GM19463 (cell line): ENCODE measurements at regions not wholly inside any gene's neighbourhood (a gene's known extent, or its start where the extent isn't known, plus 50 kb on each side); places are given as distances from the start of the nearest gene placed in this dataset.

Source experiments
- ATAC-seq: cut with Tn5 transposase; IDR thresholded peaks from one replicate; pipeline ENCODE4 v1.9.1; 2021; ENCODE audit warnings: mild to moderate bottlenecking, moderate library complexity; ENCODE audit not compliant: unreplicated experiment

DNA sequence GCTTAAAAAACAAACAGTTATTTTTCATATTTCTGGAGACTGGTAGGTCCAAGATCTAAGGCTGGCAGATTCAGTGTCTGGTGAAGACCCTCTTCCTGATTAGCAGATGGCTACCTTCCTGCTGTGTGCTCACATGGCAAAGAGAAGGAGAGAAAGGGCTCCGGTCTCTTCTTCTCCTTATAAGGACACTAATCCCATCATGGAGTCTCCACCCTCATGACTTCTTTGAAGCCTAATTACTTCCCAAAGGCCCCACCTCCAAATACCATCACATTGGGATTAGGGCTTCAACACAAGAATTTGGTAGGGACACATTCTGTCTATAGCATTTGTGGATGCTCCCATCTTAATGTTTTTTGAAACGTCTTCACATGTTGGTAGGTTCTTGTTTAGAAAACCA, 391.1 kb downstream of the TMEM161B start:
- ATAC-seq, result no peak

DNA sequence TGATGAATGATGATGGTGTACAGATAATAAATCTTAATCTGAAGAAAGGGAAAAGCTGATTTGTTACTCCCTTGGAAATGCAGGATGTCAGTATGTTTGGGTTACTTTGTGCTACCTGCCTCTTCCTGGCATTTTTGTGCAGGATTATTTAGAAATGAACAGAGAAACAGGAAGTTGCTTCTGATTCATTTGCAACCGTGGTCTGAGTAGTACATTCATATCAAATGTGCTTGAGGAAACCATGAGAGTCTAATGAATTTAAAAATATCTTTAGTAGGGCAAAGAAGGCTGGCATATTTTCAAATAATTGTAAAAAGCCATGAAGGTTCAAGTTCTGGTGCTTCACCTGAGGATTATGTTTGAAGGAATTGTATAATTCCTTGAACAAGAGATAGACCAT, 391.6 kb downstream of the TMEM161B start:
- no peak for ATAC-seq

DNA sequence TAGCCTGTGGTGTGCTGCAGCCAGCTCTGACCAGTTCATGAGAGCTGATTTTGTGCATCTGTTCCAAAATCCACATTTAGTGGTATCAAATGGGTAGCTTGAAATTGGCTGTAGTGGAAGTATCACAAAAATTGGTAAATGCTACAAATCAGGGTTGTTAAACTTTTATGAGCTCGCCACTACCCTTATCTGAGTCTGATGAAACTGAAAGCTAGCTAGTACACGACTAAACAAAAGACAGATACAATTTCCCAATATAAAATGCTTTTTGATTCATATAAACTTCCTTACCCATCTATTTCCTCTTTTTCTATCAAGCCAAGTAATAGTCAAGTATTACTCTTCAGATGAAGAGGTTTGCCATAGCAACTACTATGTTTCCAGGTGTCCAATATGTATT, 392.0 kb downstream of the TMEM161B start:
- ATAC-seq, result no peak

DNA sequence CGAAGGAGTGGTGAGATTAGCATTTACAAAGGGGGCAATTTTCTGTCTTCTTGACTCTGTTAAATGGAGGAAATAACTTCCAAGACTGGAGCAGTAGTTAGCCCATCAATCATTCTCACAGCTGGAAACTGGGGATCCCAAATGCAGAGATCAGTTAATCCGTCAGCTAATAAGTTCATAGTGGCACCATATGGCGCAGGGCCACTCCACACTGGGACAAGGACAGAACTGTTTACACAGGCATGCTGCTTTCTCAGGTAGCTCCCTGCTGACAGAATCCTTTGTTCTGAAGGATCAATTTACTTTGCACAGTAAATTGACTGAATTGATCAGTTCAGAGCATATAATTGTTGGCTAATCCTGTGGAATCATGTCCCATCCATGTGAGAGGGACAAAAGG, 395.7 kb downstream of the TMEM161B start:
- no peak for ATAC-seq

DNA sequence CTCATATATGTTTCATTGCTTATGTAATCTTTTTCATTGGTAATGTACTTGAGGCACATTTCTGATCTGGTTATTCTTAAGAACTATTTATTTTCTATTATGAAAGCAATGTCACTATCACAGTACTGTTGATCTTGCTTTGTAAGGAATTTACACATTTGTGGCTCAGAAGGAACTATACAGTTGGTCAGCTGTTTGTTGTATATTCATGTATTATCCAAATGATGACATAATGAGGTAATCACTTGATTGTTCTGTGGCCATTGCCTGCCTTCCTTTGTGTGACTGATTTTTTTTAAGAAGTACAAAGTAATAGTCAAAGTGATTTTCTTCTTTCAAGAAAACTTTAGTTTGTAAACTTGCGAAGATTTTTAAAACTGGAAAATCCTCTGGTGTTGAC, 399.9 kb downstream of the TMEM161B start:
- ATAC-seq, result no peak

DNA sequence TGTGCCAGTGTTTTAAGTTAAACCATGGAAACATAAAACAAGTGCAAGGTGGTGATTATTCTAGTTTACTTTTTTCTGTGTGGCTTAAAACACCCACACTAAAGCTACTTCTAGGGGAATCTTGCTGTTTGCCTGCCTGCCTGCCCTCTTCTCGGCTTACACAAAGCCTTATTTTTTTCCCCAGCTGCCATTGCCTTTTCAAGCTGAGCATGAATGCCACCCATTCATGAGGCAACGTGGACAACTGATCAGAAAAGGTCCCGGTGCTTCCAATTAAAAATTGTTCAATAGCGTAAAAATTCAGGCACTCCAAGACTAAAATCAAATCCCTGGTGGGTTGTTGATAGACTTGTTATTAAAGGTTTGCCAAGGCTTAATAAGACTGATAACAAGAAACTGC, 401.4 kb downstream of the TMEM161B start:
- ATAC-seq, result no peak

DNA sequence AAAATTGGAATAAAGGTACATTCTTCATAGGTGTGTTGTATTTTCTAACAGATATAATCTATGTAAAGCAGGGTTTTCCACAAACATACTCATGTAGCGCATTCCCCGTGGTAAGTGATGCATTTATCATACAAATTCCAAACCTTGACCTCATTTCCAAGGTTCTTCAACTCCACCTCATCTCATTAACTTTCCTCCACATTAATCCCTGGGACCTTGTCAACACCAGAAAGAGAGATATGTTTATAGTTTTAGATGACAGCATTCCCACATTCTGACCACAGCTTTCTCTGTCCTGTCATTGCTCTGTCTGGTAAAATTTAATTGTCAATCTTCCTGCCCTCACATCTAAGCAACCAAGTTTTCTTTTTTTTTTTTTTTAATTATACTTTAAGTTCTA, 415.1 kb downstream of the TMEM161B start:
- no peak for ATAC-seq

DNA sequence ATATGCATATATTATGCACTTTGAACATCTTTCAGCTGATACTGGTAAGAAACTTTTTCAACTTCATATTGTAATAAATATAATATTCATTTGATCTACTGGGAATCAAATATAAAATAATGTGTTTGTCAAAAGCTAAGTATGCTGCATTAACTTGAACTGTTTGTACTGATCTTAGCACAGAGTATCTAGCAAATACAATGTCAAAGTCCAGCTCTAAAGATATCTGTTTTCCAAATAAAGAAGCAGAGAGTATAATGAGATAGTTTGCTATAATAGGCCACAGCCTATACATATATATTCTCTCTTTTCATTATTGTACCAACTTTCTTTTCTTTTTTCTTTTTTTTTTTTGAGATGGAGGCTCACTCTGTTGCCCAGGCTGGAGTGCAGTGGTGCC, 417.0 kb downstream of the TMEM161B start:
- ATAC-seq, result no peak

DNA sequence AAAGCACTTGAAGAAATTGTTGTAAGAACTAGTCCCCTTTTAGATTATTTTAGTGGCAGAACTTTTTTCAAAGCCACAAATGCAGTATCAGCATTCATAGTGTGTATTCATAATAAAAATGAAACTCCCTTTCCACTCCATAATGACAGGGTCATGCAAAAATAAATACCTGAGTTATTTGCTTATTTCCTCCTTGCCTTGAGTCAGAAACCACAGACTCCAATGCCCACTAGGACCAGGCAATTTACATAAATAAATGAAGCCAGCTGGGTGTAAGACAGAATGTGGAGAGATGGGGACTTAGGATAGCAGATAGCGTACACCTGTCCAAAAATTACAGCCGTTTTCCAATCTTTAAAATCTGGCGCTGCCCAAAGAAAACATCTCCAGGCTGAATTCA, 417.8 kb downstream of the TMEM161B start:
- no peak for ATAC-seq

DNA sequence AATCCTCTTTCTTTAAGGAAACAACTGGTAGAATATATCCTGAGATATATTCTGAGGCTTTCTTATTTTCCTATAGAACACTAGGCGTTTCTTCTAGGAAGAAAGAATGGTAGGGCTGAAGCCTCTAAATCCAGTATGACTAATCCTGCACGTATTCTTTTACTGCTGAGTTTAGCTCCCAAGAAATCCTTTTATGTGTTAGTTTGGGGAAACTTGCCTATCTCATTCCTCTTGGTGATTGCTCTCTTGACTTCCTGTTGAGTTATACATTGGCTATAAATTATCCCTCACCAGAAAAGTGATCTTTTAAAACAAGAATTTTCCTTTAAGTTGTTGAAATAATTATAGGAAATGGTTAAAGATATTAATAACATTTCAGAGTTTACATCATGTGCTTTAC, 422.9 kb downstream of the TMEM161B start:
- no peak for ATAC-seq

DNA sequence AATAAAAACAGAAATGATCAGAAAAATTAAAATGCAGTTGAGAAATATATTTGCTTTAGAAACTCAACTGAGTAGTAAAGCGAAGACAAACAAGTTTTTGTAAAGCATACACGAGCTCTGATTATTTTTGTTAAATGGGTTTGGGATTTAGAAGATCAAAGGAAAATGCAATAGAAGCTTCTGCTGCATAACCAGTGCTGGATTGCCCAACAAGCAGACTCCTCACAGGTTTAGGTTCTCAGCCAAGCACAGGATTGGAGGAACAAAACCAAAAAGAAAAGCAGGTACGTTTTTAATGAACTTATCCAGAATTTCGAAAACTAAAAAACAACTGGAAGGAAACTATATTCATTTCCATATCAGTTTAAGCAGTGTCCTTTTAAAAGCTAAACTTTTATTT, 423.8 kb downstream of the TMEM161B start:
- no peak for ATAC-seq

DNA sequence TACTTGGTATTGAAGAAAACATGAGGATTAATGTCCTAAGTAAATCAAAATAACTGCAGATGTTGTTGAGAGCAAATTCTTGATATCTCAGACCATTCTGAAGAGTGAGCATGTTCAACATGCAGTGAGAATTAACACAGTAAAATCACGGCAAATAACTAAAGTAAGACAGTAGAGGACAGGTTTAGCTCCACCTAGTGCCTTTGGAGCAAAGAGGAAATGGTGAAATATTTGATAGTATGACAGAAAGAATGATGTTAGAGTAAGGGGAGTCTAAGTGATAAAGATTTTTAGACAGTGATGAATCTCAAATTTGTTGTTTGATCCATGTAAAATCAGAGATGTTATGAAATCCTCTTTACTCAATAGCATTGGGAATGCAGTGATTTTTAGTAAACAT, 424.2 kb downstream of the TMEM161B start:
- no peak for ATAC-seq

DNA sequence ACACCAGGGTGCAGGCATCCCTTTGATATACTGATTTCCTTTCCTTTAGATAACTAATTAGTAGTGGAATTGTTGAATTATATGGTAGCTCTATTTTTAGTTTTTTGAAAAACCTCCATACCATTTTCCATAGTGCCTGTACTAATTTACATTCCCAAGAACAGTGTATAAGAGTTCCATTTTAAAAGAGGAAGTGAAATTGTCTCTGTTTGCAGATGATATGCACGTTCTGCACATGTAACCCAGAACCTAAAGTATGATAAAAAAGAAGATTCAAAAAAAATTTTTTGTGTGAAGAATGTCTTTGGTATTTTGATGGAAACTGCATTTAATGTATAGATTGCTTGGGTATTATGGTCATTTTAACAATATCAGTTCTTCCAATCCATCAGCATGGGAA, 424.0 kb upstream of the CCNH start:
- ATAC-seq, result no peak

DNA sequence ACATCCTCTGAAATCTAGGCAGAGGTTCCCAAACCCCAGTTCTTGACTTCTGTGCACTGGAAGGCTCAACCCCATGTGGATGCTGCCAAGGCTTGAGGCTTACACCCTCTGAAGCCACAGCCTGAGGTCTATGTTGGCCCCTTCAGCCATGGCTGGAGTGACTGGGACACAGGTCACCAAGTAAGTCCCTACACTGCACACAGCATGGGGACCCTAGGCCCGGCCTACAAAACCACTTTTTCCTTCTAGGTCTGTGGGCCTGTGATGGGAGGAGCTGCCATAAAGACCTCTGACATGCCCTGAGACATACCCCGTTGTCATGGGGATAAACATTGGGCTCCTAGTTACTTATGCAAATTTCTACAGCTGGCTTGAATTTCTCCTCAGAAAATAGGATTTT, 418.8 kb upstream of the CCNH start:
- no peak for ATAC-seq

DNA sequence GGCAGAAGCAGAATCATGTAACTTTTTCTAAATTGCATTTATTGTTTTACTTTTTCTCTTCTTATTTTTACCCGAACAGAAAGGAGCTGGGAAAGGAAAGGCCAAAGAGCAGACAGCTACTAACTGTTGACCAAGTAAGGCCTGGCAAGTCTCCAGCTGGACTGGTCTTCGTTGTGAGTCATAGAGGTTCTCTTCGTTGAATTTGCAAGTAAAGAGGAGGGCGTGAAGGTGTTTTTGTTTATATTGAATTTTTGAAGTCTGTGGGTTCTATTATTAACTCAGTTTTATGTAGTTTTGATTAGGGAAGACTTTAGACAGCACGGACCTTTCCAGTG, 416.5 kb upstream of the CCNH start:
- ATAC-seq, result no peak

DNA sequence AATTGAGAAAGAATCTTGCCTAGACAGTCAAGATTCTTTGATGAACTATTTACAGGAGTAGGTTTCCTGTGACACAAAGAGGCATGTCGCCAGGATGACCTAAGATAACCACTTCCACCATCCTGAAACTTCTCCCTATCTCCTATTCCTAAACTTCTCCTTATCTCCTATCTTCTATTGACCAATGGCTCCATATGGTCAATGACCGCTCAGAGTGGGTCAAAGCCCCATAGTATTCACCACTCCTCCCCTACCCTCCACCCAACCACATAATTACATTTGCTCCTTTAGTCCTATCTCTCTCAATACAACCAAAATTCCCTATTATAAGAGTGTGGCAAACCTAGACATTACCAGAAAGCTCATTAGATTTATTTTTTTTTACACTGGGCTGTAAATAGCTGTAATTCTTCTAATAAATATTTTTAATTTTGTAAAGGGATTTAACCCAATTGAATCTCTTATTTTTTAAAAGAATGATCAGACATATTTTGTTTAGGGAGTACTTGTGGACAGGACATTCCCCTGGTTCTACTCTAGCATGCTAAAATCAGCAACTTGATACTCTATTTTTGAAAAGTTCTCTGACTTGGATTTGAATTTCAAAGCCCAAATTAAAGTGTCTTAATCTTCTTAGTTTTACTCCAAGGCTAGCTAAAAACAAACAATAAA, 416.0 kb upstream of the CCNH start:
- no peak for ATAC-seq

DNA sequence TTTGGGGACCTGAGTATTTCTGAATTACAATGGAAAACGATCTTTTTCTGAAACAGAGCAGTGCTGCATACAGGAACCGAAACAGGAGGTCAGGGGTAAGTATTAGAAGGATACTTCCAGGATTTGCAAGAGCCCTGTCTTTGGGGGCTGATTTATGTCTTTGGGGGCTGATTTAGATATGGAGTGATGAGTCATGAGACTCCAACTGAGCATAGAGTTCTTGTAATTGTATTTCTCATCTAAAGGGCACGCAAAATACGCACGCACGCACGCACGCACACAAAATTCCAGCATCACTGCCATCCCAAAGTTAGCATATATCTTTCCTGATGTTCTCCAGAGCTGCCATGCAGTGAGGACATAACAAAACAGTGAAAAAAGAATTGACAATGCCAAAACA, 414.8 kb upstream of the CCNH start:
- no peak for ATAC-seq

DNA sequence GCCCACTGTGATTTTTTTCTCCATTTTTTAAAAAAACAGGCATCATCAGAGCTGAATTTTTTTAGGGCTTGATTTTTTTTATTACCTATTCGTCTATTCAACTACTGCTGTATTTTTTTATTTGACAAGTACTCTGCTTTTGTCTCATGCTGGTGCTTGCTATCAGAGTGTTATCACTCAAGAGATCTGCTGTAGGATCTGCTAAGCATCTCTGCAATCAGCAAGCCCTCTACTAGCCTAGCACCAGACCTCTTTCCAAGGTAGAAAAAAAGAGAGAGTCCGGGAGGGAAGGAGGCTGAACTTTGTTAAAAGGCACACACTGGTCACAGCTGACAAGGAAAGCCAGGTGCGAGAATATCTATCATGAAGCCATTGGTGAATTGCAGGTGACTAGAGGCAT, 413.8 kb upstream of the CCNH start:
- ATAC-seq, result no peak

DNA sequence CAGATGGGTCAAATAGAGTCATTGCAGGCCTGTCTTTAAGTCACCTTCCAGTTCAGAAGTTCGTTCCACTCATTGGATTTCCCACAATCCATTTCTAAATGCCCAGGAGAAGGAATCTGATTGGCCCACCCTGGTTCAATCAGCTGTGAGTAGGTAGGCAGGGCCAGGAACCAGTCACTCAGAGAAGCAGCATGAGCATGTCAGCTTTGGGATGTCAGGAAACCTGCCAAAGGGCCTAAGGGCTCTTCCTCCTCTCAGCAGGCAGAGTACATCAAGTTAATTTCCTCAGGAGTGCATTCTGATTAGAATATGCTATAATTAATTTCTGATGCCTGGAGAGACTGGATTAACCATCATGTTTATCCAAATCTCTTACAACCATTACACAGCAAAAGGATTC, 412.9 kb upstream of the CCNH start:
- no peak for ATAC-seq

DNA sequence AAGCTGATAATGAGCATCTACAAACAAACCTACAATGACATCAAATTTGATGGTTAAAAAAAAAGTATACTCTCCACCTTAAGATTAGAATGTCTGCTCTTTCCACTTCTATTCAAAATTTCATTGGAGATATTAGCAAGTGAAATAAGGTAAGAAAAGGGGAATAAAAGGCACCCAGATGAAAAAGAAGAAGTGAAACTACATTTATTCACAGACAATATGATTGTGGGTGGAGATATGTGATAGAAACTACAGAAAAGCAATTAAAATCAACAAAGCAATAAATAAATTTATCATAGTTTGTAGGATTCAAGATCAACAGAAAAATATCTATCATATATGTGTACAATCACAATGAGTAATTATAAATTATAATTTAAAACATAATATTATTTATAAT, 395.1 kb upstream of the CCNH start:
- ATAC-seq, result no peak

DNA sequence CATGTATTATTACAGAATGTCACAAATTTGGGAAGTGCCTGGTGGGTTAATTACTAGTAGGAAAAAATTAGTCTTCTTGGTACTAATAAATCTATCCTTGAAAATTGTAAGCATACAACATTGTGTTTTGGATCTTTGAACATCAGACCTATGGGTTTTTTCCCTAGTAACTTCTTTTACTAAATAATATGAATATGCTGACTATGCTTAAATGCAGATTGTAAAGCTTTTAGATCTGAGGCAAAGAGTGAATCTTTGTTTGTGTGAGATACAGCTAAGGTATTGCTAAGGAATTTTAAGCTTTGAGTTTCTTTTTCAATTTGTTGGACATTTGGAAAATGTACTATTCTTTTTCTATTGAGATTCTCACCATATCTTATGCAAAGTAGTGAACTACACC, 390.6 kb upstream of the CCNH start:
- ATAC-seq, result no peak

DNA sequence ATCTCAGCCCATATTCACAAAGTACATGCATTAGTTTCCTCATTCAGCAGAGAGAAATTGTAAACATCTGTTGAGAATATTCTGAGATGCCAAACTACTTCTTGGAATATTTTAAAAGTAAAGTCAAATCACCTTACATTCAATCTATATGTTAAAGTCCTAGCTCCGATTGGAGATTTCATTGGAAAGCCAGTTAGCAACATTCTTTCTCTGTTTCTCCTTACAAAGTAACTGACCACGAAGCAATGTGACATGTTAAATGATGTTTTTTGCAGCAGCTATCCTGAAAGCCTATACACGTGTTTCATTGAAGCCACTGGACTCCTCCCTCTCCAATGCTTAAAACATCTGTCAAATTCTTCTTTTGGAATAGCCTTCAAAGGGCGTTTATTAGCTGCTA, 379.1 kb upstream of the CCNH start:
- no peak for ATAC-seq

DNA sequence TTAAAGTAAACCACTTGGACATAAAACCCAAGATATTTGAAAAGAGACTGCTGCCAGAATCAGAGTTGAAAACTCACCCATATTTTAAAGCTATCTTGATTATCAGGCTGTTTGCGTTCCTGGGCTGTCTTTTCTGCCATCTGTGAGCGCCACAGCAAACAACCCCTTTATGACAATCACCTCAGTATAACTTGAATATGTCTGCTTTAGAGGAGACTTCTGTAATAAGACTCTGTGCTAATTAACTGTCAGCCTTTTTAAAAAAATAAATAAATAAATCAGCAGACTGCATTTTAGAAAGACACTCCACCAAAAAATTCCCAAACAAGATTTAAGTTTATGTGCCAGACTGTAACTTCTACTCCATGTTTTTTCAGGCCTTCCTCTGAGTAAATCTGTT, 375.7 kb upstream of the CCNH start:
- no peak for ATAC-seq
